Neural progenitor cell (in vitro differentiated cells): ENCODE measurements at regions not wholly inside any gene's neighbourhood (a gene's known extent, or its start where the extent isn't known, plus 50 kb on each side); places are given as distances from the start of the nearest gene placed in this dataset.

ENCODE experiments used
- EZH2phosphoT487 ChIP-seq: fragments of 200-600 bp; sonication (generic); IDR thresholded peaks from 2 replicates; pipeline ENCODE4 v1.6.1; 2017; ENCODE audit warnings: antibody characterized with exemption
- TF ChIP-seq, protein P1 (sequence below): fragments of 200-600 bp; sonication (generic); IDR thresholded peaks from 2 replicates; pipeline ENCODE4 v1.5.1; 2017; ENCODE audit warnings: antibody characterized with exemption, mild to moderate bottlenecking

DNA sequence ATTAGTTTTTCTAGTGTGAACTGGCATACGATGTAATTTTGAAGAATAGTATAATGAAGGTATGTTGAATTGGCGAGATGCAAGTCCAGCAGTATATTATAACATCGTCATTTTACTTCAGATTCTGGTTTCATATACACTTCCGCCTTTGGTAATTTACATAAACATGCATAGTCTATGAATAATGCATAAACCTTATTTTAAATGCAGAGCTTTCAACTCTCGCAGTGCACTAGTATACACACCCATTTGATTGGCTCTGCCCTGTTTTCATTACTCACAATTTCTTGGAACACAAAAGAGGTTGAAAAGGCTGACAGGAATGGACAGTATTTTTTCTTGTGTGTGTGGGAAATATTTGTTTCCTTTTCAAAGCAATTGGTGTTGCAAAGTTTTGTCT lies 128.9 kb upstream of the CCNH start:
- TF ChIP-seq, protein P1, sequence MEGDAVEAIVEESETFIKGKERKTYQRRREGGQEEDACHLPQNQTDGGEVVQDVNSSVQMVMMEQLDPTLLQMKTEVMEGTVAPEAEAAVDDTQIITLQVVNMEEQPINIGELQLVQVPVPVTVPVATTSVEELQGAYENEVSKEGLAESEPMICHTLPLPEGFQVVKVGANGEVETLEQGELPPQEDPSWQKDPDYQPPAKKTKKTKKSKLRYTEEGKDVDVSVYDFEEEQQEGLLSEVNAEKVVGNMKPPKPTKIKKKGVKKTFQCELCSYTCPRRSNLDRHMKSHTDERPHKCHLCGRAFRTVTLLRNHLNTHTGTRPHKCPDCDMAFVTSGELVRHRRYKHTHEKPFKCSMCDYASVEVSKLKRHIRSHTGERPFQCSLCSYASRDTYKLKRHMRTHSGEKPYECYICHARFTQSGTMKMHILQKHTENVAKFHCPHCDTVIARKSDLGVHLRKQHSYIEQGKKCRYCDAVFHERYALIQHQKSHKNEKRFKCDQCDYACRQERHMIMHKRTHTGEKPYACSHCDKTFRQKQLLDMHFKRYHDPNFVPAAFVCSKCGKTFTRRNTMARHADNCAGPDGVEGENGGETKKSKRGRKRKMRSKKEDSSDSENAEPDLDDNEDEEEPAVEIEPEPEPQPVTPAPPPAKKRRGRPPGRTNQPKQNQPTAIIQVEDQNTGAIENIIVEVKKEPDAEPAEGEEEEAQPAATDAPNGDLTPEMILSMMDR, result no peak
- TF ChIP-seq EZH2phosphoT487, result no peak
